Lung microvascular endothelial cell (primary cell): ENCODE measurements at regions not wholly inside any gene's neighbourhood (a gene's known extent, or its start where the extent isn't known, plus 50 kb on each side); places are given as distances from the start of the nearest gene placed in this dataset.

Experiments
- DNase-seq, 2 donors: peaks; one replicate each; pipeline versions ENCODE4 v3.0.0 to v3.0.0-alpha.2; 2010; ENCODE audit warnings: low read depth in 2 of 2

DNA sequence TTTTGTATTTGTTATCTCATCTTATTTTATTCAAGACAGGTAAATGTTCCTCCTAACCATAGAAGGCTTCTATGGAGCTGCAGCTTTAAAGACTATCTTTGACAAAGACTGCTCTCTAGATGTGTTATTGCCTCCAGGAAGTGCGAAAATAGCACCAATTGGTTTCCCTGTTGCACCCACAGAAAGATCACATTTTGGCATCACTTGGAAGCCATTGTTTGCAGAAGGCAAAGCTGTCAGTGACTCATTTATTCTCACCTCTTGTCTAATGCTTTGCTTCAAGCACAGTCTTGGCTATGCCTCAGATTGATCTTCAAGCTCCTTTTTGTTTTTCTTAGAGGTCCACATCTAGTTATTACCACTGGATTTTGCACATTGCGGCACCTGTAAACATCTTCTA, 150.3 kb downstream of the PCDH7 start:
- DNase-seq: peak in 1 of 2 donors; percentile 1

DNA sequence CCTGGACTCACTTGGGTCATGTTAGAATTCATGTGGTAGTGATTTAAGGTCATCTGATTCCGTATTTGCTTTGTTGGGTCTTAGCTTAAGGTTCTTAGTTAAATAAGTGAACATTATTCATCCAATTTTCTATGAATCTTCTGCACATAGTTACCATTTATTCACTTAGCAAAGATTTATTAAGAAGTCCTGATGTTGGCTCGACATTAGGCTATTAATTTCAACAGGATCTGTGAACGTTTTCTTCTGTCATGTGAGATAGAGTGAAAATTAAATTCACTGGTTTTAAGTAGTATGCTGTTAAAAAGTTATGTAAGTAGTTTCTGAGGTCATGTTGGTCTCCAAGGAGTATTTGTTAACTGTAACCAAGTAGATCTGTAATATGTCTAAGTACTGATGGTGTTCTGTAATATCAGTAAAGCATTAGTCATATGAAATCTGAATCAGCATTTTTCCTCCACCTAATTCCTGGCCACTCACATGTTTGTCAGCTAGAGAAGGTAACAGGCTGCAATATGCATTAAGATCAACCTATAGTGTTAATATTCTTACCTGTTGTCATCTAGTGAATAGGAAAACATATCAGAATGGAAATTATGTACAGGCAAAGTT, 155.6 kb downstream of the PCDH7 start:
- DNase-seq: no peak

DNA sequence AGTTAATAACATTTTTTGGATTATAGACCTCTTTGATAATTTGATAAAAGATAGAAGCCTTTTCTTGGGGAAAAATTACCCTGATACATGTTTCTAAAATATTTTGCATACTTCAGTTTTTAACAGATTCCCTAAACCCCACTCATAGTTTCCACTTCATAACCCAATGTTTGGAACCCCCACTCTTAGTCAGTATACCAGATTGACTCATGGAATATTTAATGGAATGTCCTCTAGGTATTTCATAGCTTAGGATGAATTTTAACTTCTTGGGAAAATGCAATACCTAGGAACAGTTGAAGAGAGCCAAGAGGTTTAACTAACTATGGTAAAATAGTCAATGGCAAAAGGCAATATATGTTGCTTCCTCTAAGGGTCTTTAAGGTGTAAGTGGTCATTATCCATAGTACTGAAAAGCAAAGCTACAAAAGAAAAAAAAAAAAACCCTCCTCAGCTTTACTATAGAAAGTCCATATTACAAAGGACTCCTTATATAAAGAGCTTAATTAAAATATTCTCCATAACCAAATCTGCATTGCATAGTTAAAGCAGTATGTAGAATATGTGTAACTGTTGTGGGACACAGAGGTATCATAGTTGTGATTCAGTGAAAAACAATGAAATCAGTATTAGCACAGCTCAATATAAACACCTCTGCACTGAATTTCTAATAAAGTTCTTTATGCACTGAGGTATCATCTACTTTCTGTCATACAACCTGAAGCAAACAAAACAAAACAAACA, 159.9 kb downstream of the PCDH7 start:
- DNase-seq: no peak

DNA sequence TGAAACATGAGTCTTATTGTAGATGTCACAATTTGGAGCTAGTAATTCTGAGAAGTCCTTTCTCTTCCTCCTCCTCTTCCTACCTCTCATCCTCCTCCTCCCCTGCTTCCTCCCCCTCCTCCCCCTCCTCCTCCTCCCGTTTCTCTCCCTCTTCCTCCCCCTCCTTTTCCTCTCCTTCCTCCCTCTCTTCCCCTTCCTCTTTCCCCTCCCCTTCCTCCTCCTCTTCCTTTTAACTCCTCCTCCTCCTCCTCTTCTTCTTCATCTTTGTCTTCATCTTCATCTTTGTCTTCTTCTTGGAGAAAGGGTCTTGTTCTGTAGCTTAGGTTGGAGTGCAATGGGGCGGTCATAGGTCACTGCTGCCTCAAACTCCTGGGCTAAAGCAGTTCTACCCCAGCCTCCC, 161.8 kb downstream of the PCDH7 start:
- no peak for DNase-seq

DNA sequence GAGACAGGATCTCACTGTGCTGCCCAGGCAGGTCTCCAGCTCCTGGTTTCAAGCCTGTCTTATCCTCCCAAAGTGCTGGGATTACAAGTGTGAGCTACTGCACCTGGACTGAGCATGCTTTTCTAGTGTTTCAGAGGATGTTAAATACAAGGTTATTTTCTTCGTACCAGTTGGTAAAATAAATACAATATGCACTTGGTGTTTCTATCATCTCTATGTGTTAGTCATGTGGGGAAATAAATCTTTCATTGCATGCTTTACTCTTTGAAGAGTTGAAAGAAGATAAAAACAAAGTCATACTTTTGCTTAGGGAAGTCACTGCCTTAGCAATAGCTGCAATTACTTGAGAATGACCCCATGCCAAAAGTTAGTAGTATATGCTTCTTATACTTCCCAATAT, 162.3 kb downstream of the PCDH7 start:
- DNase-seq: no peak

DNA sequence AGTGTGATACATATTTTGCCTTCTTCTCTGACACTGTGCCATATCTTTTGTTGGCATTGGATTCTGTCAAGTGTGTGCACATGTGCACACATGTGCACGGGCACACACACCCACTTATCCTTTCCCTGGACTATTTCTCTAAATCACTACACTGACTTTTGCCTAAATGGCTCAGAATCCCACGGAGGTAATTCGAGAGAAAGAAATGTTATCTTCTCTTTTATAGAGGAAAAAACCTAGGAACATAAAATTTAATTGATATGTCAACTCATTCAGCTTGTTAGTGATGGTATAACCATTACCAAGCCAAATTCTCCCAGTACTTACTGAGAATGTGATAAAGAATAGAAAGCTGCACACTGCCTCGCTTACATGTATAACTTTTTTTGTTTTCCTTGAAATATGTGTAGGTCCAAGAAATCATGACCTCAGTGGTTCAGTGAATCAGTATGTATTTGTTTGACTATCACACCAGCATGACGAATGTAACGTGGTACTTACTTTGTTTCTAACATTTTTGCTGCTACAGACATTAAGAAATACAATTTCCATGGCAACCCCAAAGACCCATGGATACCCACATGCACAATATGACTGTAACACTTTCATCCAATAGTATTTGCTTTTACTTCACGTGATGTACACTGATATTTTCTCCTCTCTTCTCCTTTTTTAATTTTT, 163.0 kb downstream of the PCDH7 start:
- no peak for DNase-seq

DNA sequence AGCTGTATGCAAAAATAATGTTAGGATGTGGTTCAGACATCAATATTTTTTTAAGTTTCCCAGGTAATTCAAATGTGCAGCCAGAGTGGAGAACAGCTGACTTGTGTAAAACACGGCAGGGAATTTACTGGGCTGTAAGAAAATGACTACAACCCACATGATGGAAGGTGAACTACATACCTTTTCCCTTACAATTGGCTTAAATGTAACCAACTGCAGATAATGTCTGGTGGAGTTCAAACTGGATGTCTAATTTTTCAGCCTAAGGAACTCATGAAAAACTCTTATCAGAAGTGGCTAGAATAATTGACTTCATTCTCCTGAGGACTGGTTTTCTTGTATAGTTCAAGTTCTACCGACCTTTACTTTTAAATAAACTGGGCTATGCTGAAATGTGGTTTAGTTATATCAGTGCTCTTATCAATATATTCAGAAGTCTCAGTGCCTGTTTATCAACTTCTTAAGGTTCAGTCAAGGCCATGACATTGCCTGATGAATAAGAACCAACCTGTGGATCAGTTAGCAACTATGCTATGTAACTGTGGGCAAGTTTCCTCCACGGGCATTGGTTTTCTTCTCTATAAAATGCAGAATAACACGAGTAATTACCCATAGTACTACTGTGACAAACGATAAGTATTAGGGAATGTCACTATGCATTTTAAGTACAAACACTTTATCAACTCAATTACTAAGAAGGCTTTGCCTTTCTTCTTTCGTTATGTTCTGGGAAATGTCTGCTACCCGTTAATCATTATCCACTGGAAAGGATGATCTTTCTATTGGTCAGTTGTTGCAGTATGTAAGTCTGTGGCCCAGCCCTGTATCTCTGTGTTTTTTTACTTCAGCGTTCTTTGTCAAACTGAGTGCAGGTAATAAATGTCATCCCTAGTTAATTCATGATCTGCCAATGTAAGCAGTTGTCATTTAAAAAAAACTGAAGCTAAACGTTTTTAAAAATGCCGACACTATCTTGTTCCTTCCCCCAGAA, 181.6 kb downstream of the PCDH7 start:
- no peak for DNase-seq

DNA sequence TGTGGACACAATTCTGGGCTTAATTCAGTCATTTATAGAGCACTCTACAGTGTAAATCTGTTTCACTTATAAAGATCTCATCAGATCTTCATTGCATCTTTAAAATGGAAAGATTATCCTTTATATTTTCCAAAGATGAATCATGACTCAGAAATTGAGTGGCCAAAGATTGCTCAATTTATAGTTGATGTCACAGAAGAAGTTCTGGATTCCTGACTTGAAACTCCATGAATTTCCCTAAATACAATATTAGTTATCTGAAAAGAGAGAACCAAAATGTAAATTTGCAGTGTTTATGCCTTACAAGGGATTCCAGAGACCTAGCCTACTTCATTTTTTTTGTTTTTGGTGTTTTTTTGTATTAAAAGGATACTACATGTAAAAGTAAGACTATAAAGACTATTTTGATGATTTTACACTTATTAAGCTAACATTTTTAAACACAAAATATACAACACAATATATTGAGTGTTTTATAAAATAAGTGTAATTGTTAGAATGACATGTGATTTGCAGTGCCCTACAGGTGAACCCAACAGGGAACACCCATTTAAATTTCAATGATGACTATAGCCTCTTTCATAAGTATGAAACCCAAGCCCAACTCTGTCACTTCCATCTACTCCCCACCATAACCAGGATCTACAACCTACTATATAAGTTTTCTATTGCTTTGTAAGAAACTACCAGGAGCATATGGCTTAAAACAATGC, 183.5 kb downstream of the PCDH7 start:
- DNase-seq: no peak

DNA sequence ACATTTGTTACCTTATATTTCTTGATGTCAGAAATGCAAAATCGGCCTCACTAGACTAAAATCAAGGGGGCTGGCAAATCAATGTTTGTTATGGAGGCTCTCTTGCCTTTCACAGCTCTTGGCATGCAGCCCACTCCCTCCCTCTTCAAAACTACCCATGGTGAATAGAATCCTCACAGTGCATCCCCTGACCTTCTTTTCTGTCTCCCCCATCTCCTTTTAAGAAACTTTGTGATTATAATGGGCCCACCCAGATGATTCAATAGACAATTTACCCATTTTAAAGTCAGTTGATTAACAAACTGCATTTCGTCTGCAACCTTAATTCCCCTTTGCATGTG, 184.0 kb downstream of the PCDH7 start:
- DNase-seq: no peak

DNA sequence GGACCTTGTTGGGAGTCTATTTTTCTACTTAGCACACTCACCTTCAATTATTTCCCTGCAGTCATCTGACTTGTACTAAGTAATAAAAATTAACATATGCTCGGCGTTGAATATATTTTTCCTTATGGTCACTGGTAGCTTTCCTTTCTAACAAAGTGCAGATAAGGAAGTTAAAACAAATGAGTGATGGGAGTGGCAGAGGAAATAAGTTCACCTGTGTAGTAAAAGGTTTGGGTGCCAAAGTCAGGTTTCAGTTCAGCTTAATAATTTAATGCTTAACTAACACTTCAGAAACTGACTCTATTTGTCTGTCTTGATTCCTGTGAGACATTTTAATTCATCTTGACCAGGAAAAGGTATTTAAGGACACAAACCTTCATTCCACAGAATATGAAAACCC, 184.4 kb downstream of the PCDH7 start:
- DNase-seq: no peak

DNA sequence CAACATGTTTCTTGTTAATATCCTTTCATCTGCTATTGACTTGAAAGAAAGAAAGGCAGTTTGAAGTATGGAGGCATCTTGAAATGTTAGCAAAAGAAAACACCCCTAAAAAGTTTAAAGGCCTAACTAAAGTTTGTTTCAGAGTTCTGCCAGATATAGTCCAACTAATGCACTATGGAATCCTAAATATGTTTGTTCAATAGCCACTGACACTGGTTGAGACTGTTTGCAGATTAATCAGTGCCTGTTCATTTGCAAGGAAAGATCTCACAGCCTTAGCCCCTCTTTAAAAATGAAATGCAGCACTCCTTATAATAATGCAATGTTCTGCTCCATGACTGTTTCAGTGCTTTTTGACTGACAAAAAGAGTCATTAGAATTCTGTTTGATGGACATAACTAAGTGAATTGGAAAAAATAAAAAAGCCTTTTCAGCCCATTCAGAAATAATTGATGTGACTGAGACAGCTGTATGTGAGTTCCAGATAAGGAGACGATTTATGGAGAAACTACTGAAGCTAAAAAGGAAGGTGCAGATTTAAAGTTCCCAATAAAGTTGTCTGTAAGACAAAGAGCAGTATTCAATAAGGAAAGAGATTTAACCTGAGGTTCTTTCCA, 192.0 kb downstream of the PCDH7 start:
- no peak for DNase-seq

DNA sequence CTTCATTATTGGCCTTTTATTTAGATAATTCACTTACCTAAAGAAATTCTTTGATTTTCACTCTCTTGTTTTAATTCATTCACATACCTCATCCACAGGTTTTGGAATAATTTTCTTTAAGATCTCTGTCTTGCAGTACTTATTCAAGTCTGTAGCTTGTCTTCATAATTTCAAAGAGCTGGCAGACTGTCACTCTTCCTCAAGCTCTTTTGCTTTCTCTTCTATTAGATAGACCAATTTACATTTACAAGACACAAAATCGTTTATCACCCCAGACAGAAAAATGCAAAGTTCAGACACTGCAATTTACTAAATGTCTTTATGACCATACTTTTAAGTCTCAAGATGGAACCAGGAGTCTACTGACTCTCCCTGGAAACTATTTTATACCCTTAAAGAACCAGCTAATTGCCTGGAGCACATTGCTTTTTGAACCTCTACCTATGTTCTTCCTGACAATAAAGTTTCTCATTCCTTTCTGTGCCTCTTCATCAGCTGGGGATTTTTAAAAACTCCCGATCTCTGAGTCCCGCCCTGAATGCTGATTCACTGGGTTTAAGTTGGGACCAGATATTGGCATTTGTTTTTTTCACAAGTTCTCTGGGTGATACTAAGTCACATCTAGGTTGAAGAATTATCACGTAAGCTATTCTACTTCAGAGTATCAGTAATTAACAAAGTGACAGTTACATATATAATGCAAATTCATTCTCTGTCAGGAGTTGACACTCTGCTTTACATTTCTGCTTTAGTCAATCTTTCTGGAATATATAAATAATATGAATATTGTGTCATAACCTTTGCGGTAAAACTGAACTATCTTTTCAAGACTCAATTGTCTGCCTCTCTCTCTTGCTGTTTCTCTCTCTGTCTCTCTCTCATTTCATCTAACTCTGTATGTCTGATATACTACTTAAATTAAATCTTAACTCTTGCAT, 196.4 kb downstream of the PCDH7 start:
- no peak for DNase-seq

DNA sequence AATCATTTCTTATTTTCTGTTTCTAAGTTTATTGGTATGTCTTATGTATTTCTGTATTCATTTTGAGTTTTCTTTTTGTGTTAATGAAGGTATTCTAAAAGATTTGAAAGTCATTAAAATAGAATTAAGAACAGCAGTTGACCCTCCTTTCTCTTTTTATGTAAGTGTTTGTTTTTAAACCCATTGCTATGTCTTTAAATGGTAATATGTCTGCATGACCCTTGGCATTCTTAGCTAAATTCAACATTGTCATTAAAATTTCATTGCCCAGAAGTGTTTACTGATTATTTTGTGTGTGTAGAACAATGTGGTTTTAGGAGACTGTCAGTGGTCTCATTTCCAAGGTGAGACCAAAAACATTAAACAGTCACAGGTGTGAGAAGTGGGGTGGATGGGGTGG, 197.8 kb downstream of the PCDH7 start:
- no peak for DNase-seq

DNA sequence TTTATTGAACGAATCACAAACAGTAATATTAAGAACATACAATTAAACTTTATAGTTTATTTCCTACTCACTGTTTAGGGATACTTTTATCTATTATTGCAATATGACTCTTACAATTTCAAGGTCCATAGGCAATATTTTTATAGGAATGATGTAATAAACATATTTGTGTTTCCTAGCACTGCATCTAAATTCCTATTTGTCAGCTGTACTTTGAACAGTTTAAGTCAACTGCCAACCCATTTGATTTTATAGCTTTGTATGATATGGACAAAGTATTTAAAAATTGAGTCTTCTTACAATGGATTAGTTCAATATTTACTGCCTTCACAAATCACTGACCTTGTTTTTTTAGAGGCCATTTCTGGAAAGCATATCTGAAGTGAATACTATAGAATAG, 199.3 kb downstream of the PCDH7 start:
- no peak for DNase-seq

DNA sequence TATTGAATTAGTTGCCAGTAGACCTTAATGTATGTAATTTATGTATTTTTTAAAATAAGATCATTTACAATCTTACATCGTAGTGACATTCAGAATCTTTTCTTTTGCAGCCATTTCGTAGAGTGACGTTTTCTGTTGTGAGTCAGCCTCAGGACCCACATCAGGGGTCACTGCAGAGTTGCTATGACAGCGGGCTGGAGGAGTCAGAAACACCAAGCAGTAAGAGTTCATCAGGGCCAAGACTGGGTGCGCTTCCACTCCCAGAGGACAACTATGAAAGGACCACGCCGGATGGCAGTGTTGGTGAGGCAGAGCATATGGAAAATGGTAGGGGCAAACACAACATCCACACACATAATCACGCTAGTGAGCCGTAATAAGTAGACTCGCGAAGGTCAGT, 199.9 kb downstream of the PCDH7 start:
- no peak for DNase-seq

DNA sequence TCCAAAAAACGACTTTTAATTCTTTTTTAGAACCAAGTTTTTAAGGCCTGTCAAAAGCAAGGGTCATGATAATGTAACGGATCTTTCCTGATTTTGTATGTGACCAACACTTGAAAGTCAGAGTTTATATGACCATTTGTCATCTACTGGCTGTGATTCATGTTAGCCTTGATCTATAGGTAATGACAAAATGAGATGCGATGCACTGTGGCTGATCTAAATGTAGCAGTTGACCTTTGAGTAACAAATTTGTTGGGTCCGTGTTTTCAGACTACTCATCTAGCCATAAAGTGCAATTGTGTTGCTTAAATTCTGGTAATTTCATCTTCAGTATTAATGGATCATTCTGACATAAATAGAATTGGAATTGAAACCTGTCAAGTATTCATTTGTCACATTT, 202.5 kb downstream of the PCDH7 start:
- DNase-seq: no peak

DNA sequence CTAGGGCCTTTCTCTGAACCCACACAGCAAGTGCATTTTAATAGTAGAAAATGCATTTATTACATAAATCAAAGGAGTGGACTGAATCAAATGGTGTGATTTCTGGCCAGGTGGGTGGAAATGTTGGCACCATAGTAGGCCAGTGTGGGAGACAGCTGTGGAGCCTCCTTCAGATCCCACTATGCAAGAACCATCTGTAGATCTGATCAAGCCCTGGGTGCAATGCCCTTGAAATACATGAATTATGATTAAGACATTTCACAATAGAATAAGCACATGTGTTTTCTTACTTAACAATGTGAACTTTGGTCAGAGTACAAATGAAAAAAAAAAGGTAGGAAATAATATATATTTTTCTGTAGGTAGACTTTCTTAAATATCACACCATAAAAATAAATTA, 204.3 kb downstream of the PCDH7 start:
- DNase-seq: no peak

DNA sequence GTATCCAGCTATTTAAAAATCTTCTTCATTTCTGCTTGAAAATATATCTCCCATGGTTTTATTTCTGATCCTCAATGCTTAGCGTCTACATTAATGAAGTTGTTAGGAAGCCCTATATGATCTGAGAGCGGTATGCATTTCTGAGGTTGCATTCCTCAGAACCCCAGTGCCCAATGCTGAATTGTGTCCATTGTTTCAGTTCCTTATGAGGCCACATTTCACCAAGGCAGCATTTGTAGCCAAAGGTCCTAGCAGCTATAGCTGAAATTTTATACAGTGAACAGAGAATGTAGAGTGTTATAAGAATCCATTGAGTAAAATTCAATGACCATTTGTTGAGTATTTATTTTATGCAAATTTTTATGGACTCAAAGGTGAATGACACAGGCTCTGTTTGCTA, 209.5 kb downstream of the PCDH7 start:
- DNase-seq: no peak

DNA sequence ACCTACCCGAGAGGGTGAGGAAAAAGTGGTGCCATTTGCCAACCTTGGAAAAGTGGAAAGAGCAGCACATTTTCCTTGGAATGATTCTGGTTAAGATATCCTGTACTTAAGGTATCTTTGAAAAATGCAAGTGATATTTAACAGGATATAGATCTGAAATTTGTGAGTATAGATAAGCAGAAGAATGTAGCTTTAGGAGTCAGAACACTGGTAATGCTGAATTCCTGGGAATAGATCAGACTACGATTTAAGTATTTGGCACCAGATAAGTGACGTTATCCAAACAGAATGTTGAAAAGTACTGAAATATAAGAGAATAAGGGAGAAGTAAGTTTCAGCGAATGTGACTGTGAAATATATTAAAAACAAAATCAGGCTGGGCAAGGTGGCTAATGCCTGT, 210.1 kb downstream of the PCDH7 start:
- no peak for DNase-seq

DNA sequence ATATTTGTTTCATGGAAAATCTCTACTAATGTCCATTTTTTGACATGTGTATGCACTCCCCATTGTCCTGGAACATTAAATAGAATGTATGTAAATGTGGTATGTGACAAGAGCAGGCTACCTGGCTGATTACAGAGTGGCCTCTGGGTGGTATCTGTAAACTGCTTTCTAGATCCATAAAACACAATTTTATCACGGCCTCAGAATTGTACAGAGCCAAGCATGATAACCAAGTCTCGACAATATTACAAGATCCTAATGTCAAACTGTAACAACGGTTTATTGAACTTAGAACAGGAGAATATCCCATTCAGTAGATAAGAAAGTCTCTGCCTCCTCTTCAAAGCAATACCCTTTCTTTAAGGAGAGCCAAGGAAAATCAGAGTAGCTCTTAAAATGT, 212.4 kb downstream of the PCDH7 start:
- no peak for DNase-seq
